ENCODE measurements at regions not wholly inside any gene's neighbourhood (a gene's known extent, or its start where the extent isn't known, plus 50 kb on each side); places are given as distances from the start of the nearest gene placed in this dataset.

DNA sequence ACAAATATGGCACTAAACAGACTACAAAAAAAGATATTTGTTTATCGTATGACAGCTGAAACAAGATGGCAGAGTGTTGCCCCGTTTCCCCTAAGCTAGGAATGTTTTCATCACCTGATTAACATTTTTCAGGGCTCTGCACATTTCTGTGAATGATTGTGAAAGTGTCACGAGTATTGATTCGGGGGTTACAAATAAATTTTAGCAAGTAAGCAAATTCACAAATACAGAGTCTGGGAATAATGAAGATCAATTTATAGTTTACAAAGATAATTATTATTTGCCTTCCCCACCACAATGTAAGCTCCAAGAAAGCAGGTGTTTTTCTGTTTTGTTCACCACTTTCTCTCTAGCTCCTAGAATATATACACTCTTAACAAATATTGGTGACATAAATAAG is 361.2 kb upstream of the ERCC4 start:
- Histone ChIP-seq H3K9me1 (ENCODE audit: insufficient read depth, low read length) (no peaks in the 10 kb centered on the region), H4K20me1 (ENCODE audit: insufficient read depth, low read length) (no peaks in the 10 kb centered on the region), H3K9ac (ENCODE audit: low read depth, low read length) (no peak overlapping the region), H2AK9ac (replicated peaks; ENCODE audit: low read depth, low read length, poor library complexity) (no peak overlapping the region), H3K4me2 (ENCODE audit: low read depth, low read length) (no peak overlapping the region), H3K9me3 (ENCODE audit: control insufficient read depth, insufficient read depth, low read length) (peaks cover 18% of the 10 kb centered on the region), H3K4ac (ENCODE audit: low read depth, low read length) (no peak overlapping the region), H3K14ac (replicated peaks; ENCODE audit: low read depth, low read length) (no peak overlapping the region), H2BK5ac (ENCODE audit: low read depth, low read length, poor library complexity, severe bottlenecking) (no peak overlapping the region), H2BK120ac (ENCODE audit: low read depth, low read length) (no peak overlapping the region), H3K4me1 (ENCODE audit: control insufficient read depth, insufficient read depth, low read length) (no peaks in the 10 kb centered on the region), H2AFZ (replicated peaks; ENCODE audit: low read length, poor library complexity) (no peak overlapping the region), H3K4me3 (ENCODE audit: insufficient read depth, low read depth, low read length) (no peak overlapping the region), H4K8ac (ENCODE audit: low read depth in 2 of 2, low read length in 2 of 2) (no peak overlapping the region), H2BK20ac (ENCODE audit: low read depth, low read length) (no peak overlapping the region), H2AK5ac (ENCODE audit: low read depth, low read length) (no peak overlapping the region), H2BK15ac (ENCODE audit: low read depth, low read length) (no peak overlapping the region), H4K91ac (ENCODE audit: insufficient read depth, low read depth, low read length) (no peak overlapping the region), H4K5ac (ENCODE audit: low read depth, low read length) (no peak overlapping the region), H3K36me3 (ENCODE audit: control insufficient read depth, insufficient read depth, low read length) (no peaks in the 10 kb centered on the region), H3K79me1 (ENCODE audit: low read depth in 1 of 2, low read length in 2 of 2) (no peaks in the 10 kb centered on the region), H3K27ac (ENCODE audit: insufficient read depth, low read length) (no peak overlapping the region), H3K56ac (ENCODE audit: extremely low read depth, insufficient read depth, low read length) (no peak overlapping the region), H3K18ac (ENCODE audit: low read depth, low read length) (no peak overlapping the region), H3K27me3 (ENCODE audit: control insufficient read depth, insufficient read depth, low read length) (no peaks in the 10 kb centered on the region), H3K23ac (ENCODE audit: low read depth, low read length) (no peak overlapping the region)
- intact Hi-C loops (cut with micrococcal nuclease) (no loop called here), in situ Hi-C loops (cut with MboI; ENCODE audit: low sequenced_read_pairs) (no loop called here), dilution Hi-C loops (cut with HindIII; ENCODE audit: low sequenced_read_pairs, unreplicated experiment) (no loop called here)
- ChIA-PET POLR2A (ENCODE audit: unreplicated experiment) (no interaction called here), CTCF (no interaction called here)
- ATAC-seq (ENCODE audit: low read depth) (no peak), DNase-seq (no peak)
- no CpG with 5 or more reads among the region's 4 CpGs for WGBS, 2 experiments (ENCODE audit: extremely low coverage in 2 of 2, insufficient read length in 1 of 2)
- no TSS peak for BruUV-seq (replicated peaks)
- no peak for TF ChIP-seq POLR2A (IDR thresholded peaks at IDR 0.05; ENCODE audit: low read depth, low read length)
- TF ChIP-seq CHD1 (IDR thresholded peaks at IDR 0.05; ENCODE audit: low read depth, low read length), result no peak
- TF ChIP-seq BHLHE40 (IDR thresholded peaks at IDR 0.05; ENCODE audit: low read depth, low read length), result no peak
- TF ChIP-seq FOS (IDR thresholded peaks at IDR 0.05; ENCODE audit: low read depth, low read length), result no peak
- TF ChIP-seq MAZ (IDR thresholded peaks at IDR 0.05; ENCODE audit: borderline replicate concordance, low read depth, low read length), result no peak

Measured in IMR-90 (cell line).